ENCODE measurements at regions not wholly inside any gene's neighbourhood (a gene's known extent, or its start where the extent isn't known, plus 50 kb on each side); places are given as distances from the start of the nearest gene placed in this dataset.

DNA sequence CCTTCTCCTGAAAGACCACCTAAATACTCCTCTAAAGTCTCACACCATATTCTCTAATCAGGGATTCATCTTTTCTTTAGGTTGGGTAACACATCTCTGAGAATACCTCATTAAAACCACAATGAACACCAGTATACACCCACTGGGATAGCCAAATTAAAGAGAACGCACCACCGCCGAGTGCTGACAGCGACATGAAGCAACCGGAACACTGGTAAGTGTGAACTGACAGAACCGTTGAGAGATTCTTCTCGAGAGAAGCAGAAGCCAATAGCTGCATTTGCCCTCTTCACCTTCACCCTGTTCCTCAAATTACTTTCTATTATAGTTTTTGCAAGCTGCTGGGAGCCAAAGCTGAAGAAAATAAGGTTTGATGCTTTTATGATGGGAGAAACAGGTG is 318.5 kb downstream of the FBXO15 start:
- TF ChIP-seq, protein P1, sequence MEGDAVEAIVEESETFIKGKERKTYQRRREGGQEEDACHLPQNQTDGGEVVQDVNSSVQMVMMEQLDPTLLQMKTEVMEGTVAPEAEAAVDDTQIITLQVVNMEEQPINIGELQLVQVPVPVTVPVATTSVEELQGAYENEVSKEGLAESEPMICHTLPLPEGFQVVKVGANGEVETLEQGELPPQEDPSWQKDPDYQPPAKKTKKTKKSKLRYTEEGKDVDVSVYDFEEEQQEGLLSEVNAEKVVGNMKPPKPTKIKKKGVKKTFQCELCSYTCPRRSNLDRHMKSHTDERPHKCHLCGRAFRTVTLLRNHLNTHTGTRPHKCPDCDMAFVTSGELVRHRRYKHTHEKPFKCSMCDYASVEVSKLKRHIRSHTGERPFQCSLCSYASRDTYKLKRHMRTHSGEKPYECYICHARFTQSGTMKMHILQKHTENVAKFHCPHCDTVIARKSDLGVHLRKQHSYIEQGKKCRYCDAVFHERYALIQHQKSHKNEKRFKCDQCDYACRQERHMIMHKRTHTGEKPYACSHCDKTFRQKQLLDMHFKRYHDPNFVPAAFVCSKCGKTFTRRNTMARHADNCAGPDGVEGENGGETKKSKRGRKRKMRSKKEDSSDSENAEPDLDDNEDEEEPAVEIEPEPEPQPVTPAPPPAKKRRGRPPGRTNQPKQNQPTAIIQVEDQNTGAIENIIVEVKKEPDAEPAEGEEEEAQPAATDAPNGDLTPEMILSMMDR (conservative IDR thresholded peaks at IDR 0.05; ENCODE audit: low read depth, low read length): no peak
- no peak for TF ChIP-seq EZH2 (IDR thresholded peaks at IDR 0.05; ENCODE audit: borderline replicate concordance, low read depth, low read length, poor library complexity, severe bottlenecking)

All from A673 (cell line).